Mucosa of descending colon (tissue), 3 donors: ENCODE measurements at regions not wholly inside any gene's neighbourhood (a gene's known extent, or its start where the extent isn't known, plus 50 kb on each side); places are given as distances from the start of the nearest gene placed in this dataset.

ENCODE experiments used
- ATAC-seq: fragments of 200-7000 bp; cut with Tn5 transposase; one replicate; pipeline ENCODE4 v1.9.1; 2020; ENCODE audit warnings: mild to moderate bottlenecking, moderate library complexity
- DNase-seq, 3 donors: peaks; one replicate each; pipeline ENCODE4 v3.0.0-alpha.2; 2020
- H3K36me3 ChIP-seq: fragments of 200-600 bp; one replicate; pipeline ENCODE4 v1.8.0; 2021; ENCODE audit warnings: low read depth, mild to moderate bottlenecking
- H3K4me1 ChIP-seq: fragments of 200-600 bp; one replicate; pipeline ENCODE4 v1.8.0; 2021; ENCODE audit warnings: low read depth, mild to moderate bottlenecking
- H3K4me3 ChIP-seq: fragments of 200-600 bp; one replicate; pipeline ENCODE4 v1.8.0; 2021; ENCODE audit warnings: mild to moderate bottlenecking
- H3K9me3 ChIP-seq: fragments of 200-600 bp; one replicate; pipeline ENCODE4 v1.8.0; 2021; ENCODE audit warnings: mild to moderate bottlenecking
- intact Hi-C, 2 donors: fragments of 100-400 bp; cut with DNase I in 1 of 2; cut with micrococcal nuclease in 1 of 2; formaldehyde crosslinking; loops; one replicate each; pipeline versions ENCODE4 v1.11.0 to v1.11.1; 2022; cut with DNase I, micrococcal nuclease
- TF ChIP-seq, protein P1 (sequence below): fragments of 200-600 bp; IDR thresholded peaks from one replicate; pipeline ENCODE4 v1.8.0; 2022; ENCODE audit warnings: antibody characterized with exemption, mild to moderate bottlenecking
- donor health status: DM: no; HTN: no; CAD: no; lungs with moderate emphysema.
- donor health status: DM: no; HTN: no; CAD: no.
- donor health status: DM: no; HTN: yes; CAD: no.

DNA sequence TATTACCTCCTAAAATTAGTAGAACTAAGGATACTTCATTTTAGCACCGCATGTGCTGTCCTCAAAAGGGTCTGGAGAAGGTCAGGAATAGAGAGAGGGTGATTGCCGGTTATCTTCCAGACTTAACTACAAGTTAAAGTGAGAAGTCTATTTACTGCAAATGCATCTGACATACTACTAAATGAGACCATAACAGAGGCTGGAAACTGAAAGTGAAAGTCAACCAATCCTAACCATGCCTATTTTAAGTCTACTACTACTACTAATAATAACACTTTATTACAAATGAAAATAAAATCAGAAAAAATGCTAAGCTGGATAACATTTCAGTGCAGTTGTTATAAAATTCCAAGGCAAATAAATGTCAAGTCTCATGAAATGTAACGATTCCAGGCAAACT is 244.7 kb downstream of the KIF20B start:
- Histone ChIP-seq H3K9me3 (no peaks in the 10 kb centered on the region), H3K4me3 (no peak overlapping the region), H3K4me1 (no peaks in the 10 kb centered on the region), H3K36me3 (no peaks in the 10 kb centered on the region)
- intact Hi-C loops: no loop called here
- ATAC-seq: no peak
- no peak for DNase-seq
- TF ChIP-seq, protein P1, sequence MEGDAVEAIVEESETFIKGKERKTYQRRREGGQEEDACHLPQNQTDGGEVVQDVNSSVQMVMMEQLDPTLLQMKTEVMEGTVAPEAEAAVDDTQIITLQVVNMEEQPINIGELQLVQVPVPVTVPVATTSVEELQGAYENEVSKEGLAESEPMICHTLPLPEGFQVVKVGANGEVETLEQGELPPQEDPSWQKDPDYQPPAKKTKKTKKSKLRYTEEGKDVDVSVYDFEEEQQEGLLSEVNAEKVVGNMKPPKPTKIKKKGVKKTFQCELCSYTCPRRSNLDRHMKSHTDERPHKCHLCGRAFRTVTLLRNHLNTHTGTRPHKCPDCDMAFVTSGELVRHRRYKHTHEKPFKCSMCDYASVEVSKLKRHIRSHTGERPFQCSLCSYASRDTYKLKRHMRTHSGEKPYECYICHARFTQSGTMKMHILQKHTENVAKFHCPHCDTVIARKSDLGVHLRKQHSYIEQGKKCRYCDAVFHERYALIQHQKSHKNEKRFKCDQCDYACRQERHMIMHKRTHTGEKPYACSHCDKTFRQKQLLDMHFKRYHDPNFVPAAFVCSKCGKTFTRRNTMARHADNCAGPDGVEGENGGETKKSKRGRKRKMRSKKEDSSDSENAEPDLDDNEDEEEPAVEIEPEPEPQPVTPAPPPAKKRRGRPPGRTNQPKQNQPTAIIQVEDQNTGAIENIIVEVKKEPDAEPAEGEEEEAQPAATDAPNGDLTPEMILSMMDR: no peak

DNA sequence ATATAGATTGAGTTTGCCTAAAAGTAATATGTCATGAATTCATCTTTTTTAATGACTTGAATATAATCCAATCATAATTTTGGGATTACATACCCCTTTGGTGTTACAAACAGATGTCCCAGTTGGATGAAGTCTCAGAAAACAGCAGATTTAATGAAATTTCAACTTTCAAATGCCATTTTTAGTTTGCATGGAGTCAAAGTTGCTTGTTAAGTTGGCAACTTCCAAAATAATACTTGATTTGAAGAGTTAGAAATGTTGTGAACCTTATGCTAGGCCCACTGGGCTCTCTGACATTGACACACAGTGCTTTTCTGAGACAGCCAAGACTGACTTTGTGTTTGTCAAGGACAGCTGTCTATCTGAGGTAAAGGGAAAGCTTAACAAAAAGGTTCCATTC is 248.1 kb downstream of the KIF20B start:
- TF ChIP-seq, protein P1: no peak
- DNase-seq (no peak), ATAC-seq (no peak)
- Histone ChIP-seq H3K4me3 (no peak overlapping the region), H3K9me3 (no peaks in the 10 kb centered on the region), H3K4me1 (no peaks in the 10 kb centered on the region), H3K36me3 (no peaks in the 10 kb centered on the region)
- intact Hi-C loops: no loop called here

DNA sequence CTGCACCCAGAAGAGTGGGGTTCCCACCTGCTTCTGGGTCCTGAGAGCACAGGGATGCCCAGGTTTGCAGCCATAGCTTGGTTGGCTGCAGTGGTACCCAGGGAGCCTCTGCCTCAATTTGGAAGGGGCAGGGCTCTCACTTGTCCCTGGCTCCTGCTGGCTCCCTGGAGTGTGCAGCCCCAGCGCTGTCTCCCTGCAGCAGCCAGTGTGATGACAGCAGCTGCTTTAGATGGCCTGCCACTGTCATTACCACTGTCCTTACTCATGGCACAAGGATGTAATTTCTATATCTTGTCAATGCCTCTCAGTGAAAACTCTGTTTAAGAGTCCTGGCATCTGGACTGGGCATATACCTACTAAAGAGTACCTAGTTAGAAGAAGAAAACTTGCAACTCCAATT is 250.9 kb downstream of the KIF20B start:
- intact Hi-C loops: no loop called here
- DNase-seq (no peak), ATAC-seq (no peak)
- H3K4me3 ChIP-seq: no peak overlapping the region
- no peaks in the 10 kb centered on the region for H3K9me3 ChIP-seq
- TF ChIP-seq, protein P1: no peak
- H3K4me1 ChIP-seq: no peaks in the 10 kb centered on the region
- no peaks in the 10 kb centered on the region for H3K36me3 ChIP-seq

DNA sequence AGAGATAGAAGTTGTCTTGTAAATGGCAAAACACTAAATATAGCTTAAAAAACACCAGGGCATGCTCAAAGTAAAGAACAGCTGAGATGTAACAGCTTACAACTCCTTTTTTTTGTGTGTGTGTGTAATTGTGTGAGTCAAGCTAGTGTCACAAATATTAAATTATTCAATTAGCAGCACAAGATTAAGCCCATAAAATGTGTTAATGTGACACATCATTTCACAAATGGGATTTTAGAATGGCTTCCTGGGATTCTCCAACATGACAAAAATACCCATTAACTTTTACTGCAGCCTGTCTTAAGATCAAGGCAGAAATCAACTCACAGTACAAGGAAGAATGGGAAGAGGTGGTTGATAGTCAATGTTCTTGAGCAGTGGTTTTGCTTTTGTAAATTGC is 251.4 kb downstream of the KIF20B start:
- no peaks in the 10 kb centered on the region for H3K9me3 ChIP-seq
- H3K4me1 ChIP-seq: no peaks in the 10 kb centered on the region
- no peaks in the 10 kb centered on the region for H3K36me3 ChIP-seq
- intact Hi-C loops: no loop called here
- DNase-seq (no peak), ATAC-seq (no peak)
- no peak overlapping the region for H3K4me3 ChIP-seq
- TF ChIP-seq, protein P1: no peak

DNA sequence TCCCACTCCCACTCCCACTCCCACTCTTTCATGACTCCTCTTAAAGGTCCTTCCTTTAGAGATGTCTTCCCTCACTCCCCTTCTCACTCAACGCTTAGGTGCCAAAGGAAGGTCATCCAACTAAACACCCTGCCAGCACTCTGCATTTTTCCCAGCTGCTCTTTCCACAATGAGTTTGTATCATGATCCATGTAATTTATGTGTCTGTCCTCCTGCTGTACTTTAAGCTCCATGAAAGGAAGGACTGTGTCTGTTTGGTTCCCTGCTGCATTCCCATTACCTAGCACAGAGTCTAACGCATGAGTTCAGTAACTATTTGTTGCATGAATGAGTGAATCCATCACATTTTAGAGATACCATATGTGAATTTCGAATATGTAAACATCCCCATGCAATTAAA is 252.7 kb downstream of the KIF20B start:
- no peak for ATAC-seq
- H3K36me3 ChIP-seq: no peaks in the 10 kb centered on the region

More for the DNA sequence above, 252.7 kb downstream of the KIF20B start:
- Histone ChIP-seq H3K4me1 (no peaks in the 10 kb centered on the region), H3K9me3 (no peaks in the 10 kb centered on the region), H3K4me3 (no peak overlapping the region)
- TF ChIP-seq, protein P1: no peak
- no peak for DNase-seq
- intact Hi-C loops: no loop called here
